Thyroid gland (tissue), 4 donors: ENCODE measurements at regions not wholly inside any gene's neighbourhood (a gene's known extent, or its start where the extent isn't known, plus 50 kb on each side); places are given as distances from the start of the nearest gene placed in this dataset.
"Not testable (repeated sequence)": the region's sequence is repeated elsewhere in the genome, so short reads cannot be mapped to it uniquely, and the experiment has no call there.

Experiments
- CTCF ChIP-seq, 6 experiments: fragments of 200-600 bp in 3 of 6; fragments of 450-650 bp in 3 of 6; sonication (generic) in 3 of 6; IDR thresholded peaks; one replicate each; pipeline ENCODE4 v1.5.1; 2016 to 2019; ENCODE audit warnings: antibody characterized with exemption in 6 of 6, mild to moderate bottlenecking in 2 of 6, inconsistent platforms in 1 of 6, moderate library complexity in 1 of 6
- POLR2A ChIP-seq, 2 donors: fragments of 450-650 bp; IDR thresholded peaks; one replicate each; pipeline ENCODE4 v1.6.1; 2017; ENCODE audit warnings: antibody characterized with exemption in 2 of 2, mild to moderate bottlenecking in 2 of 2, moderate library complexity in 1 of 2

- not testable (repeated sequence) for TF ChIP-seq CTCF, POLR2A (IDR thresholded peaks at IDR 0.05)
Observed at GRCh38 chrY:18869145-18869544, 95.6 kb upstream of the HSFY2 start.
